ENCODE measurements at regions not wholly inside any gene's neighbourhood (a gene's known extent, or its start where the extent isn't known, plus 50 kb on each side); places are given as distances from the start of the nearest gene placed in this dataset.

- no peaks in the 10 kb centered on the region for H3K36me3 ChIP-seq (ENCODE audit: control insufficient read depth in 2 of 2, extremely low read depth in 1 of 2, insufficient read depth in 2 of 2, low read length in 2 of 2)
- H3K4me1 ChIP-seq (ENCODE audit: control insufficient read depth, extremely low read depth, insufficient read depth, low read length): no peaks in the 10 kb centered on the region
- H3K9me1 ChIP-seq (replicated peaks; ENCODE audit: control insufficient read depth, extremely low read depth, insufficient read depth, low read length): no peaks in the 10 kb centered on the region
- H3K9me3 ChIP-seq (replicated peaks; ENCODE audit: control insufficient read depth, insufficient read depth, low read length): no peaks in the 10 kb centered on the region
- FAIRE-seq: no peak
- ChIA-PET CTCF (no interaction called here), POLR2A (no interaction called here)
- no peak for TF ChIP-seq MYC (IDR thresholded peaks at IDR 0.05; ENCODE audit: low read depth, low read length)
- TF ChIP-seq, protein P1, sequence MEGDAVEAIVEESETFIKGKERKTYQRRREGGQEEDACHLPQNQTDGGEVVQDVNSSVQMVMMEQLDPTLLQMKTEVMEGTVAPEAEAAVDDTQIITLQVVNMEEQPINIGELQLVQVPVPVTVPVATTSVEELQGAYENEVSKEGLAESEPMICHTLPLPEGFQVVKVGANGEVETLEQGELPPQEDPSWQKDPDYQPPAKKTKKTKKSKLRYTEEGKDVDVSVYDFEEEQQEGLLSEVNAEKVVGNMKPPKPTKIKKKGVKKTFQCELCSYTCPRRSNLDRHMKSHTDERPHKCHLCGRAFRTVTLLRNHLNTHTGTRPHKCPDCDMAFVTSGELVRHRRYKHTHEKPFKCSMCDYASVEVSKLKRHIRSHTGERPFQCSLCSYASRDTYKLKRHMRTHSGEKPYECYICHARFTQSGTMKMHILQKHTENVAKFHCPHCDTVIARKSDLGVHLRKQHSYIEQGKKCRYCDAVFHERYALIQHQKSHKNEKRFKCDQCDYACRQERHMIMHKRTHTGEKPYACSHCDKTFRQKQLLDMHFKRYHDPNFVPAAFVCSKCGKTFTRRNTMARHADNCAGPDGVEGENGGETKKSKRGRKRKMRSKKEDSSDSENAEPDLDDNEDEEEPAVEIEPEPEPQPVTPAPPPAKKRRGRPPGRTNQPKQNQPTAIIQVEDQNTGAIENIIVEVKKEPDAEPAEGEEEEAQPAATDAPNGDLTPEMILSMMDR (IDR thresholded peaks at IDR 0.05; ENCODE audit: extremely low read depth in 1 of 2, insufficient read depth in 1 of 2, low read depth in 1 of 2, low read length in 2 of 2): no peak
- no peak for TF ChIP-seq MAX (IDR thresholded peaks at IDR 0.05; ENCODE audit: insufficient read depth, insufficient read length)
- no peak for TF ChIP-seq EZH2 (IDR thresholded peaks at IDR 0.05; ENCODE audit: borderline replicate concordance, low read depth, low read length, severe bottlenecking)
- TF ChIP-seq POLR2AphosphoS5 (IDR thresholded peaks at IDR 0.05; ENCODE audit: insufficient read depth, low read depth, low read length): no peak
- TF ChIP-seq GATA2 (IDR thresholded peaks at IDR 0.05; ENCODE audit: insufficient read depth, insufficient read length, low read depth, low read length): no peak
- TF ChIP-seq JUN (IDR thresholded peaks at IDR 0.05; ENCODE audit: borderline replicate concordance, insufficient read depth, insufficient read length, low read depth): no peak
- TF ChIP-seq POLR2A (IDR thresholded peaks at IDR 0.05; ENCODE audit: low read depth, low read length): no peak
- no peak for TF ChIP-seq FOS (IDR thresholded peaks at IDR 0.05; ENCODE audit: borderline replicate concordance, insufficient read depth, low read length)
- H3K4me3 ChIP-seq (replicated peaks in 1 of 3; ENCODE audit: insufficient read depth in 1 of 3, low read depth in 1 of 3, low read length in 3 of 3): no peak overlapping the region
- no peak overlapping the region for H2AFZ ChIP-seq (ENCODE audit: low read depth, low read length)
- H3K9ac ChIP-seq (replicated peaks; ENCODE audit: extremely low read depth, insufficient read depth, low read length): no peak overlapping the region
- no peaks in the 10 kb centered on the region for H3K79me2 ChIP-seq (ENCODE audit: control insufficient read depth, insufficient read depth, low read length)
- intact Hi-C loops (cut with micrococcal nuclease): no loop called here
- no peak overlapping the region for H3K4me2 ChIP-seq (ENCODE audit: insufficient read depth, low read length)
- dilution Hi-C loops (cut with MboI; ENCODE audit: extremely low pct_ligation_motif_present, low sequenced_read_pairs): no loop called here
- H4K20me1 ChIP-seq (replicated peaks; ENCODE audit: control insufficient read depth, extremely low read depth, insufficient read depth, low read length): no peaks in the 10 kb centered on the region
- H3K27me3 ChIP-seq (ENCODE audit: control insufficient read depth in 2 of 2, insufficient read depth in 2 of 2, low read length in 2 of 2): no peaks in the 10 kb centered on the region
- H3K27ac ChIP-seq (ENCODE audit: insufficient read depth, low read depth, low read length): no peak overlapping the region
- DNase-seq (ENCODE audit: low read depth, low spot score): no peak
- BruUV-seq (replicated peaks): no TSS peak
Observed at GRCh38 chr5:26009742-26010141, 1028.6 kb downstream of the CDH9 start.
